NT2/D1 (cell line): ENCODE measurements at regions not wholly inside any gene's neighbourhood (a gene's known extent, or its start where the extent isn't known, plus 50 kb on each side); places are given as distances from the start of the nearest gene placed in this dataset.
"Not testable (repeated sequence)": the region's sequence is repeated elsewhere in the genome, so short reads cannot be mapped to it uniquely, and the experiment has no call there.

ENCODE experiments used
- SUZ12 ChIP-seq: IDR thresholded peaks from 2 replicates; pipeline ENCODE4 v1.6.1; 2011; ENCODE audit not compliant: insufficient read length, insufficient read depth; ENCODE audit errors: extremely low read depth
- YY1 ChIP-seq: IDR thresholded peaks from 2 replicates; pipeline ENCODE4 v1.6.1; 2011; ENCODE audit not compliant: insufficient read length, insufficient read depth
- ZNF274 ChIP-seq: IDR thresholded peaks from 2 replicates; pipeline ENCODE4 v1.6.1; 2011; ENCODE audit warnings: mild to moderate bottlenecking, low read depth, low read length

DNA sequence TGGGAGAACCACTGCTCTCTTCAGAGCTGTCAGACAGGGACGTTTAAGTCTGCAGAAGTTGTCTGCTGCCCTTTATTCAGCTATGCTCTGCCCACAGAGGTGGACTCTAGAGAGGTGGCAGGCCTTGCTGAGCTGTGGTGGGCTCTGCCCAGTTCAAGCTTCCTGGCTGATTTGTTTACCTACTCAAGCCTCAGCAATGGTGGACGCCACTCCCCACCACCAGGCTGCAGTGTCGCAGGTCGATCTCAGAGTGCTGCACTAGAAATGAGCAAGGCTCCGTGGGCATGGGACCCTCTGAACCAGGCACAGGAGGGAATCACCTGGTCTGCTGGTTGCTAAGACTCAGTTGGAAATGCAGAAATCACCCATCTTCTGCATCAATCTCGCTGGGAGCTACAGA lies 223.4 kb upstream of the IRAK1BP1 start:
- not testable (repeated sequence) for TF ChIP-seq ZNF274, YY1, SUZ12
